Esophagus squamous epithelium (tissue), 4 donors: ENCODE measurements at regions not wholly inside any gene's neighbourhood (a gene's known extent, or its start where the extent isn't known, plus 50 kb on each side); places are given as distances from the start of the nearest gene placed in this dataset.

Experiments used
- CTCF ChIP-seq, 6 experiments: fragments of 450-650 bp in 4 of 6; fragments of 200-600 bp in 2 of 6; sonication (generic) in 2 of 6; IDR thresholded peaks; one replicate each; pipeline ENCODE4 v1.5.1; 2016 to 2019; ENCODE audit warnings: antibody characterized with exemption in 6 of 6, mild to moderate bottlenecking in 4 of 6, moderate library complexity in 4 of 6
- POLR2A ChIP-seq, 4 donors: fragments of 450-650 bp; IDR thresholded peaks; one replicate each; pipeline ENCODE4 v1.6.1; 2017; ENCODE audit warnings: antibody characterized with exemption in 4 of 4, mild to moderate bottlenecking in 4 of 4, moderate library complexity in 3 of 4

- no peak for TF ChIP-seq POLR2A (IDR thresholded peaks at IDR 0.05)
- no peak for TF ChIP-seq CTCF (IDR thresholded peaks at IDR 0.05)
Measured at GRCh38 chr11:120052196-120052775, 85.6 kb downstream of the TRIM29 start.
